DOHH2 (cell line): ENCODE measurements at regions not wholly inside any gene's neighbourhood (a gene's known extent, or its start where the extent isn't known, plus 50 kb on each side); places are given as distances from the start of the nearest gene placed in this dataset.

Experiments
- H3F3A ChIP-seq: fragments of 200-600 bp; sonication (generic), shearing (Covaris generic); 2 replicates; pipeline ENCODE4 v1.6.0; 2016; ENCODE audit warnings: antibody characterized with exemption, mild to moderate bottlenecking; ENCODE audit not compliant: control insufficient read depth, insufficient read depth
- H3K27ac ChIP-seq: fragments of 200-600 bp; sonication (generic); 2 replicates; pipeline ENCODE4 v1.5.1; 2014; ENCODE audit warnings: low read depth, mild to moderate bottlenecking, low read length, moderate library complexity
- H3K27me3 ChIP-seq: fragments of 200-600 bp; sonication (generic); 2 replicates; pipeline ENCODE4 v1.6.1; 2014; ENCODE audit warnings: mild to moderate bottlenecking, low read length, mixed read lengths; ENCODE audit not compliant: control insufficient read depth
- H3K36me3 ChIP-seq: fragments of 200-600 bp; sonication (generic); 2 replicates; pipeline ENCODE4 v1.6.1; 2014; ENCODE audit warnings: mild to moderate bottlenecking, low read length, moderate library complexity, mixed read lengths; ENCODE audit not compliant: control insufficient read depth
- H3K4me1 ChIP-seq: fragments of 200-600 bp; sonication (generic); 2 replicates; pipeline ENCODE4 v1.6.1; 2014; ENCODE audit warnings: mild to moderate bottlenecking, low read length, mixed read lengths; ENCODE audit not compliant: control insufficient read depth
- H3K4me2 ChIP-seq: fragments of 200-600 bp; sonication (generic); 2 replicates; pipeline ENCODE4 v1.6.0; 2014; ENCODE audit warnings: mild to moderate bottlenecking, low read length, moderate library complexity
- H3K4me3 ChIP-seq: fragments of 200-600 bp; sonication (generic); 2 replicates; pipeline ENCODE4 v1.5.1; 2014; ENCODE audit warnings: mild to moderate bottlenecking, low read length, mixed read lengths
- H3K79me2 ChIP-seq: fragments of 200-600 bp; sonication (generic); 2 replicates; pipeline ENCODE4 v1.6.1; 2014; ENCODE audit warnings: mild to moderate bottlenecking, low read length, mixed read lengths; ENCODE audit not compliant: control insufficient read depth
- H3K9me2 ChIP-seq: fragments of 200-600 bp; sonication (generic); replicated peaks from 2 replicates; pipeline ENCODE4 v1.6.1; 2014; ENCODE audit warnings: mild to moderate bottlenecking, low read length, mixed read lengths; ENCODE audit not compliant: control insufficient read depth
- H3K9me3 ChIP-seq: fragments of 200-600 bp; sonication (generic); 2 replicates; pipeline ENCODE4 v1.6.1; 2014; ENCODE audit warnings: antibody characterized with exemption, low read length, mixed read lengths; ENCODE audit not compliant: control insufficient read depth, insufficient read depth
- H4K20me1 ChIP-seq: fragments of 200-600 bp; sonication (generic); 2 replicates; pipeline ENCODE4 v1.6.0; 2014; ENCODE audit warnings: low read depth, mild to moderate bottlenecking, antibody characterized with exemption, low read length, moderate library complexity; ENCODE audit not compliant: control insufficient read depth, insufficient read depth
- CTCF ChIP-seq: fragments of 200-600 bp; sonication (generic); IDR thresholded peaks from one replicate; pipeline ENCODE4 v1.5.1; 2014; ENCODE audit warnings: antibody characterized with exemption, mild to moderate bottlenecking, low read depth, low read length; ENCODE audit not compliant: poor library complexity, severe bottlenecking
- EZH2phosphoT487 ChIP-seq: fragments of 200-600 bp; sonication (generic); IDR thresholded peaks from 2 replicates; pipeline ENCODE4 v1.6.1; 2017; ENCODE audit warnings: borderline replicate concordance, mild to moderate bottlenecking, antibody characterized with exemption, low read length, moderate library complexity, mixed read lengths

- Histone ChIP-seq H3K79me2 (no peaks in the 10 kb centered on the region), H4K20me1 (no peaks in the 10 kb centered on the region), H3K4me2 (no peak overlapping the region), H3K9me3 (no peaks in the 10 kb centered on the region), H3K36me3 (no peaks in the 10 kb centered on the region), H3F3A (no peaks in the 10 kb centered on the region), H3K27ac (no peak overlapping the region), H3K4me3 (no peak overlapping the region), H3K27me3 (no peaks in the 10 kb centered on the region), H3K9me2 (no peaks in the 10 kb centered on the region), H3K4me1 (no peaks in the 10 kb centered on the region)
- TF ChIP-seq EZH2phosphoT487 (no peak), CTCF (no peak)
Measured at GRCh38 chr6:147936703-147937470, 405.8 kb upstream of the SASH1 start.

DNA sequence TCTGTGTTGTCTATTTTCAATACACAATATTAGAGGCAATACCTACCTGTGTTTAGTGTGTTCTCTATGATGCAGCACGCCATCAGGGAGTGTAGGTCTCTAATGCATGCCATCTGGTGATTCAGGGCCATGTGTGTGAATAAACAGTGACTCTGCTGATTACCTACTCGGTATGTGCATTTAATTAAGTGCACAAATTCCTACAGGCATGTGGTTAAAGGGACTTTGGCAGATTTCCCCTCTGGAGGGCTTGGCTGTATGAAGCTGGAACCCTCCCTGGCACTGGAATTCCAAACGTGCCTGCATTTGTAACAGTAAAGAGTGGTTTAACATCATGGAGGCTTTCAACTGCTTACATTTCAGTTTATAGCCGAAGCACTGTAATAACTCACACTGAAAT lies 401.5 kb upstream of the SASH1 start:
- no peaks in the 10 kb centered on the region for H3K27me3 ChIP-seq
- H3K36me3 ChIP-seq, result no peaks in the 10 kb centered on the region
- H3K4me2 ChIP-seq, result no peak overlapping the region
- no peak overlapping the region for H3K27ac ChIP-seq
- no peaks in the 10 kb centered on the region for H3K9me2 ChIP-seq
- H4K20me1 ChIP-seq, result no peaks in the 10 kb centered on the region
- H3F3A ChIP-seq, result no peaks in the 10 kb centered on the region
- H3K4me3 ChIP-seq, result no peak overlapping the region
- H3K9me3 ChIP-seq, result no peaks in the 10 kb centered on the region
- H3K79me2 ChIP-seq, result no peaks in the 10 kb centered on the region
- TF ChIP-seq CTCF (no peak), EZH2phosphoT487 (no peak)
- no peaks in the 10 kb centered on the region for H3K4me1 ChIP-seq

DNA sequence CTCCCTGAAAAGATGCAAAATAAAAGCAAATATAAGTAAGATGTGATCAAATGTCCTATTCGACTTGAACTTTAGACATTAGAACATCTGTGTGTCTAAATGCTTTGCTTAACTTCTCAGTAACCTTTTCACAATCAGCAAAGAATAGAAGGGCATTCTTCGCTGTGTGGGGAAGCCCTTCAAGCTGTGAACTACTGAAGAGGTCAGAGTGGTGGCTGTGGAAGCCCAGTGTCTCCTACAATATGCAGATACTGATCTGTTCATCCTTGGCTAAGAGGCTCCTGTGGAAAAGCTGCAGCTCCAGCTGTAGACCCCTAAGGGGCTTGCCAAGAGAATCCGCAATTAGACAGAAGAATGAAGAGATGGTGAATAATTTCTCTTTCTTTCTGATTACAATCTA lies 400.3 kb upstream of the SASH1 start:
- no peaks in the 10 kb centered on the region for H3F3A ChIP-seq
- no peaks in the 10 kb centered on the region; the same call in 1 of the 2 replicates for H3K9me3 ChIP-seq
- no peaks in the 10 kb centered on the region for H3K79me2 ChIP-seq
- no peaks in the 10 kb centered on the region for H3K4me1 ChIP-seq
- TF ChIP-seq EZH2phosphoT487 (no peak), CTCF (no peak)
- H3K9me2 ChIP-seq, result no peaks in the 10 kb centered on the region
- H4K20me1 ChIP-seq, result no peaks in the 10 kb centered on the region
- H3K27ac ChIP-seq, result no peak overlapping the region
- H3K4me3 ChIP-seq, result no peak overlapping the region
- no peaks in the 10 kb centered on the region for H3K36me3 ChIP-seq
- H3K4me2 ChIP-seq, result no peak overlapping the region
- no peaks in the 10 kb centered on the region for H3K27me3 ChIP-seq
